IPS-NIHi7 (cell line): ENCODE measurements at regions not wholly inside any gene's neighbourhood (a gene's known extent, or its start where the extent isn't known, plus 50 kb on each side); places are given as distances from the start of the nearest gene placed in this dataset.

ENCODE experiments used
- DNase-seq: peaks from one replicate; pipeline ENCODE4 v3.0.0; 2012; ENCODE audit warnings: mixed read lengths; ENCODE audit errors: extremely low spot score

DNA sequence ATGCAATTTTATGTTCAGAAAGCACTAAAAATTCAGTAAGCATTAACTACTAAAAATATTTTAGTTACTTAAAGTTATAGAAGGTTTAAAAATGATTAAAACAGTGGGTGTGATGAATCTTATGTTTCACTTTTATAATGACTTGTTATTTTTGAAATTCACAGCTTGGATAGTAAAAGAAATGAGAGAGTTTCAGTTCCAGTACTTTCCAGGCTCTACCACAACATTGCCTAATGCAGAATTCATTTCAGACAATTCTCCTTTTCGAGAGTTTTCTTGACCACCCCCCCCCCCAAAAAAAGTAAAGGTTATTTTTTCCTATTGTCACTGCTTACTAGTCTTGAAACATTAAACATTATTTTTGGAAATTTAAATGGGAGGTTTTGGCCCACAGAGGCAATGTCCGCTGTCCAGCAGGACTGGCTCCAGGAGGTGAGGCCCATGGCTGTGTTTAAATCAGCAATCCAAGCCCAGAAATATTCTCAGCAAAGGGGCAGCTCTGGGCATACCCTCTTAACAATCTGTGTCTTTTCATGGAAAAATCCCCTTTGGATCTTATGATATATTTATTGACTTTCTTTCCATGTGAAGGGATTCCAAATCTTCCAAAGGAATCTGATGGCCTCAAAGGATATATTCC is 519.9 kb downstream of the MAFB start:
- no peak for DNase-seq

DNA sequence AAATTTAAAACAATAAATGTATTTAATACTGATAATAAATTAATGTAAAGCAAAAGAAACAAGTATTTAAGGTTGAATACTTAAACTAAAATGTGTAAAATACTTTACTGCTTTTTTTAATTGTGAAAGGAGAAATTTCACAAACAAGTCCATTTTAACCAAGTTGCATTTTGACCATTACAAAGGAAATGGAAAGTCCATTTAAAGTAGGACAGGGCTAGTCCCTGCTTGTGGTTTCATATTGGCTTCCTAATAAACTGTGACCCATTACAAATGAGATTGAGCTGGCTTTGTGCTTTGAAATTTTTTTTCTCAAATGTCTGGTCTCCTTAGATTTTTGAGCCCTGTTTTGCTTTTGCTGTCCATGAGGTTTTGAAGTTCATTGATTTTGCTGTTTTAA is 527.6 kb downstream of the MAFB start:
- no peak for DNase-seq

DNA sequence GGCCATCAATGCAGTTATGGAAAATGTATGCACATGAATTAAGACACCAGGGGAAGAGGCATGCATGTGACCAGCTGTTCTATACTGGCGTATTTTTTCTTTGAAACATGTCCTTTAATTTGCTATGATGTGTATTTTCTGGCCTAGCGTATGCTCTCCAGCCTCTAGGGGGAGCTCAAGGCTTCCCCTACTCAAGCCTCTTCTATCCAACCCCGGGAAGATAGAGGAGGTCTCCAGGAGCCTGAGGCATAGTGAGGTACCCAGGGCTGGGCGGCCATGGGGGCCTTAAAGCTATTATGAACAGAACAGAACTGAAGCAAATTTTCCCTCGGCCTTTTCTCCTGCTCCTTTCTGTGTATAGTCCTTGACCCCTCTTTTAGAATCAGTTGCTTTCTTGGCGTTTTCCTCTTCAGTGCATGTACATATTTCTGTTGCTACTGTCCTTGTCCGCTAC is 528.9 kb downstream of the MAFB start:
- DNase-seq: peak; percentile 77

DNA sequence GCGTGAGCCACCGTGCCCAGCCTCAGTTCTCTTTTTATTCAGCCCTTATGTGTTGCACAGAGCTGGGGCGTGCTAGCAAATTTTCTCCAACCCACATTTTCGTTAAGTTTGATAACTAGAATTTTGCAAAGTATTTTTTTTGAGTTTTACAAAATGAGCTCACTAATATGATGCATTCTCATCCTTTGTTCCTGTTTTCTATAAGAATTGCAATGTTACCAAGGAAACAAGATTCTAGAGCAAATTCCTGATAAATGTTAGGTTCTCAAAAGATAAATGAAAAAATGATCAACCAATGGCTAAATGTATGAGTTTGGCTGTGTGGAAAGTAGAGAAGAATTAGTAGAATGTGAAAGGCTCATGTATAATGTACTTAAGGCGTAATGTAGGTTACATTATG is 529.8 kb downstream of the MAFB start:
- no peak for DNase-seq

DNA sequence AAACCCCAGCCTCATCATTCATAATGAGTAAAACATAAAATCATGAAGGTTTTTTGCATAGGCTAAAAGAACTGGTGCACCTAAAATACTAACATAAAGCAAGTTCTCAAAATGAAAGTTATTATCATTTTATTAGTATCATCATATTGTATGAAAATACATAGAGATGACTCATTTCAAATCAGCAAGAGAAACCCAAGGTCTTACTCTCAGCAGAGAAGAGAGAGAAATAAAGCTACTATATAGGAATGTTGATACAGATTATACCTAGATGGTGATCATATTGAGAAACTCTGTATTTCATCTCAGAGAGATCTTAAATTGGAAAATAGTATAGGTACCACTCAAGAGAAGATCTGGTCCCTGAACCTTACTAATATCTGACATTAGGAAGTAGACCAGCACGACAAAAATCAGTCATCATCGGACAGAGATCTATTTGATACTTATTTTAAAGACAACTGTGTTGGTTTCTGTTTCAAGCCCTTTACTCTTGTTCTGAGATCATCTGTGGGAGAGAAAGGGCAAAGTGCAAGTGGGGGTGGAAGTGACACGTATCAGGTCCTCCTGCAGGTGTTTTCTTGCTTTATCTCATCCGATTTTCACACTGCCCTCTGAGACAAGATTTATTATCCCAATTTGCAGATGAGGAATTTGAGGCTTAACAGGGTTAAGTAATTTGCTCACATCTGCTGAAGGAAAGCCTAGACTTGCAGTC is 532.3 kb downstream of the MAFB start:
- no peak for DNase-seq

DNA sequence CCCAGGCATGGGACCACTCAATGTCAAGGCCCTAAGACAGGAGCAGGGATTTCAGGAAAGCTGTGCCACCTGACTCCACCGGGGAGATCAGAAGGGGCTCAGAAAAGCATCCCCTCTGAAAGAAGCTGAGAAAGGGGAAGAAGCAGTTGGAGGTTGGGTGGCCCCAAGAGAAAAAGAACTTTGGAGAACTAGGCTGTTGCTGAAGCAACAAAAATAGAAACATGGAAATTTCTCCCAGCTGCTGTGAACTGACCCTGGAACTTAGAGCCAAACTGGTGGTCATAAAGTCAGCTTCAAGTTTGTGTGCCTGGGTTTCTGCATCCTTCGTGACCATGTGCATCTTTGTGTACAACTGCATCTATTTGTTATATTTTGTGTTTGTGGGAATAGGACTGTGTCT is 534.5 kb downstream of the MAFB start:
- no peak for DNase-seq

DNA sequence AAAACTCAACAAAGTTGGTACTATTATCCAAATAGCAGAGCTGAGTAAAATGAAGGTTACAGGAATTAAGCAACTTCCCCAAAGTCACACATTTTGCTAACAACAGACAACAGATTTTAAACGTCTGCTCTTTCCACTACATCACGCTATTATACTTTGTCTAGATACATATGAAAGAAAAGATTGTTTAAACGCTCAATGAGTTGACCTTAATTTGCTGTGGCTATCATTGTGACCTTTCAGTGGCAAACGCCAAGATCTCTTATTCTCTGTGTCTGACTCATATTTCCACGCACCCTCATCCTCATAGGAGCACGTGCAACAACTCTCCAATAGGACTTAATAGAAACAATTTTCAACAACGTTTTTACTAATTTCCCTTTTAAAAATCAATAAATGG is 540.1 kb downstream of the MAFB start:
- DNase-seq: no peak

DNA sequence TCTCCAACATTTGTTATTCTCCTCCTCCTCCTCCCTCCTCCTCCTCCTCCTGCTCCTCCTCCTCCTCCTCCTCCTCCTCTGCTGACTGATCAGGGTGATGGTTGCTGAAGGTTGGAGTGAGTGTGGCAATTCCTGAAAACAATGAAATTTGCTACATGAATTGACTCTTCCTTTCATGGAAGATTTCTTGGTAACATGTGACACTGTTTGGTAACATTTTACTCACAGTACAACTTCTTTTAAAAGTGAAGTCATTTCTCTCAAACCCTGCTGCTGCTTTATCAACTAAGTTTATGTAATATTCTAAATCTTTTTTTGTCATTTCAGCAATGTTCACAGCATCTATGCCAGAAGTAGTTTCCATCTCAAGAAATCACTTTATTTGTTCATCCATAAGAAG is 543.0 kb downstream of the MAFB start:
- DNase-seq: no peak

DNA sequence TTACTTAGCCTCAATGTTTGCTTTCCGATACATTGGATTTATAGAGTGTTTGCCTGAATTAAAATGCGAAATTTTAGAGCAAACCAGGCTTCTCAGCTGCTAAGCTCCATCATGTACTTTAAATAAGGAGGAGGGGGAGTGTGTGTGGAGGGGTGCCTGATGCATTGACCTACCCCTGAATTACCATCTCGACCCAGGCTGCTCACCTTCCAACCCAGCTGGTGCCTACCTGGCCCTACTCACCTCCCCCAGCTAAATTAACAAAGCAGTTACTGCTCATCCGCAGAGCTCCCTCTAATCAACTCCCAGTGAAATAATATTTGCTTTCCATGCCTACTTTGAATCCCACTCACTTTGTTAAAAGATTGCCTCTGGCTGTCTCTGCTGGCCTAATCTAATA is 544.5 kb downstream of the MAFB start:
- DNase-seq: no peak

DNA sequence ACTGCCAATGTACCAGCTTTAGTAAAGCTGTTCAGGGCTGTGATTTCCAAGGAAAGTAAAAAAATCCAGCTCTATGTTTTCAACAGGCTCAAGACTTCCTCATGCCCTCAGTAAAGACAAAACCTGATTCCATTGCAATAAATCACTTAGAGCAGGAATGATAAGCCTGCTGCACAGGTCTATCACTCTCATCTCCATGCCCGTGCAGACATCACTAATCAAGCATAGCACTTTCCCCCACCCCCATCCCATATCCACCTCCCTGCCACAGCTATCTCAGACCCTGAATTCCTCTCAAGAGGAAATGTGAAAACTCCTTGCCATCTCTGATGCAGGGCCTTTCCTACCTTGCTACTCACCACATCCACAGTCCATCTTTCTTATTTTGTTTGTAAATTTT is 554.9 kb downstream of the MAFB start:
- DNase-seq: no peak

DNA sequence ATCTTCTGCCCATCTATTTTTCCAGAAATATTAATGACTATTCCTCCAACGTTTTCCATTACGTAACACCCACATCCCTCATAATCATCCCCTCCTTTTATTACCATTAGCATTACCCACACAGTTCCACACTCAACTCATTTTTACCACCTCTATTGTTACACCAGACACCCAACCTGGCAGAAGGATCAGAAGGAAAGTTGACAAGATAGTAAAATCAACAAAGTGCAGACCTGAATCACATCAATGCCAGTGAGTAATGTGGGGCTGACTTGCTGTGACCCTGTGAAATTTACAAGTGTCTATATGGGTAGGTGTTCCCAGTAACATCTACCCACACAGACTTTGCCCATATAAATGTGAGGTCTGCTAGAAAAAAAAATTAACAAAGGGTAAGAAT is 568.2 kb downstream of the MAFB start:
- no peak for DNase-seq

DNA sequence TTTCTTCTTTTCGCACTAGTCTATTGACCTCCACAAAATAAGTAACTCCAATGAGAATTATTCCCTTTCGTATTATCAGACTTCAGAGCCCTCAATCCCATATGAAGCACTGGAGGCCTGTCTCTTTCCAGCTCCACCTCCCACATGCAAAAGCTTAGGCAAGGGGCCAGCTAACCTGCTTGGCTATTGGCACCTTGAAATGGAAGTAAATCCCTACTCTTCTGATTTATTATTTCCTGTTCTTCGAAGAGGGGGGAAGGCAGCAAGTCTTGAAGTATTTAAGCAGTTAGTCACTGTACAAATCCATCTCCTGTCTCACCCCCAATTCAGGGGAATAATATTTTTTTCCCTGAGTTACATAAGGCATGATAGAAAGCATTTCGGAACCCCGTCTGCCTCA is 577.8 kb downstream of the MAFB start:
- no peak for DNase-seq

DNA sequence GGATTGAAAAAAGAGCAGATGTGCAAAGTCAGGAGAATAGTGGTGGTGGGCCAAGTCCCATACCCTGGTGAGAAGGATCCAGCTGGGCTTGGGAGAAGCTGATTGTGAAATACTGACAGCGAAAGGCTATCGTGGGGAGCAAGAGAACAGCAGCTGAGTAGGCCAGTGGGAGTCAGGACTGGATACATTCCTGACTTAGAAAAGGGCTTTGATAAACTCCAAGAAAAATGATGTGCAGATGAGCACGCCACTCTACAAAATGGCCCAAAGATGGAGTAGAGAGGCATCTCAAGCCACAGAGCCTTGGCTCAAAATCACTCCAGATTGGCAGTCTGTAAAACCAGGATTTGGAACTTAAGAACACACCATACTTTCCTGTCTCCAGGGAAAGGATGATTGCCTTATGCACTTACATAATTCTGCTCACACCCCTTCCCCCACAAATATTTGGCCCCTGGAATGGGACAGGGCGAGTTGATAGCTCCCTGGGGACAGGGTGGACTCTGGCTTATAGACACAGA is 578.7 kb downstream of the MAFB start:
- DNase-seq: no peak

DNA sequence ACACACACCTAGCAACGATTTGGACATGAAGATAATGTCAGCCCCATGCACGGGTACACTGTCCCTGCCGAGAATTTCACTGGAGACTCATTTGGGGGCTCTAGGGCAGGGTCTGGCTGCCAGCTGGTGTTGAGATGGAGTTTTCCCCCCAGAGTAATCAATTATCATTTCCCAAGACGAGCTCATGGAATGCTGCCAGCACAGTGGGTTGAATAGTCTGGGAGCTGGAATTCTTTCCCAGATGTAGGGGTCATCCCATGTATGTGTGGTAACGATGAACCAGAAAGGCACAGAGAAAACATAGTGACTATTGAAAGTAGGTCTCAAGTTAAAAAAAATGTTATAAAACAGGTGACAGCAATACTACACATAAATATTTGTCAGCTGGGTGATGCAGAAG is 579.9 kb downstream of the MAFB start:
- no peak for DNase-seq

DNA sequence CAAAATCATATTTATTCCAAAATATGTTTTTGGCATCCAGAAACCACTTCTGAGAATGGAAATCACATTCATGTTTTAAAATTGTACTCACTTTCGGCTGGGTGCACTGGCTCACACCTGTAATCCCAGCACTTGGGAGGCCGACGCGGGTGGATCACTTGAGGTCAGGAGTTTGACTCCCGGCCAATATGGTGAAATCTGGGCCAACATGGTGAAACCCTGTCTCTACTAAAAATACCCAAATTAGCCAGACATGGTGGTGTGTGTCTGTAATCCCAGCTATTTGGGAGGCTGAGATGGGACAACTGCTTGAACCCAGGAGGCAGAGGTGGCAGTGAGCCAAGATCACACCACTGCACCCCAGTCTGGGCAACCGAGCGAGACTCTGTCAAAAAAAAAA is 580.7 kb downstream of the MAFB start:
- DNase-seq: no peak

DNA sequence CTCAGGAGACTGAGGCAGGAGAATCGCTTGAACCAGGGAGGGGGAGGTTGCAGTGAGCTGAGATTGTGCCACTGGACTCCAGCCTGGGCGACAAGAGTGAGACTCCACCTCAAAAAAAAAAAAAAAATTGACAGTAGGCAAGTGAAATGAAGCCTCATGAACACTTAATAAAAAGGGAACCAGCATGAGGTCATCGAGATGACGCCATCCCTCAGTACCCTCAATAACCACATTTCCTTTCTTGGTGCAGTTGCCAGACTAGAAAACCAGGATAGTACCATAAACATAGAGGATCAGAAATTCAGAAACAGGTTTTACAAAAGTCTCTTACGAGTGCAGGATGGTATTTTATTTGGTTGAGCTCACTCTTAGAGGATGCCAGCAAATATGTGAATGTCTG is 584.1 kb downstream of the MAFB start:
- DNase-seq: no peak

DNA sequence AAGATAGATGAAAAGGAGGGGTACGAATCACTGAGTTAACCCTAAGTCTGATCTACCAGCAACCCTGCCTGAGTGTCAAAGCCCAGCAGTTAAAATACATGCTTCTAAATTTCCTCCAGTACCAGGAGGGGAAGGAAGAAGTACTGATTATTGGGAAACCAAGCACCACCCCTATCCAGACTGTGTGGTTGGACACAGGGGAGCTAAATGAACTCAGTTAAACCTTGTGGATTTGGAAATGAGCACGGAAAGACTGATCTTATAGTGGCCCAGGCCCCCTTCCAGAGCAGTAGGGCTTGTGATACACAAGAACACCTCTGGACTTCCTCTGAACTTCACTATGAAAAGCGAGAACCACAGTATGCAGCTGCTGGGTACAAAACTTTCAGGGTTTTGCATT is 585.6 kb downstream of the MAFB start:
- DNase-seq: no peak

DNA sequence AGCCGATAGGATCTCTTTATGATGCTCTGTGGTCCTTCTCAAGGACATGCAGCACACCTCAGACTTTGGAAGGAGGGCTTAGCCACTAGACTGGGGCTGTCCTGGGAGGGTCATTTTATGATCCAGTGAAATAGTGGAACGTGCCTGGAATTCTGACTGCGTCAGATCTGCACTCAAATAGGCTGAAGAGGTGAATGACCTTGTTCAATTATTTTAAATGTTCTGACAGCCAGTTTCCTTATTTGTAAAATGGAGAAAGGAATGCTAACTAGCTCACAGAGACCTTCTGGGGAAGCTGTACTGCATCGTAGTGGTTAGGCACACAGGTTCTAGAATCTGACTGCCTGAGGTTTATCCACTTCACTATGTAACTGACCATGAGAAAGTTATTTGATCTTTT is 587.5 kb downstream of the MAFB start:
- DNase-seq: no peak

DNA sequence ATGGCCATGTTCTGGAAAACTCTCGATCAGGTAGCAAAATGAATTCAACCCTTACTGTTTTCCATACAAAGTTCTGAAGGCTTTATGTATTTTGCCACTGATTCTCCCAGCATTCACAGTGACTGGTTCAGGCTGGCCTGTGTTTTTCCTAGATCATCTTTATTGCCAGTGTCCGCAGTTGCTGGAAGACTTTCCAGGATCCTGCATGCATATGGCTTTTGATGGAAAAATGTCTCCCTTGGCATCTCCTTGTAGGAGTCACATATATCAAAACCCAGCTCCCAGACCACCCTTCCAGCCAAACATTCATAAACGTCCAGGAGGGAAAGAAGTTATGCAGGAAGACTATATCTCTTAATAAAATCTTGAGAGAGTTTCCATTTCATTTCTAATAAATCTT is 588.8 kb downstream of the MAFB start:
- DNase-seq: no peak

DNA sequence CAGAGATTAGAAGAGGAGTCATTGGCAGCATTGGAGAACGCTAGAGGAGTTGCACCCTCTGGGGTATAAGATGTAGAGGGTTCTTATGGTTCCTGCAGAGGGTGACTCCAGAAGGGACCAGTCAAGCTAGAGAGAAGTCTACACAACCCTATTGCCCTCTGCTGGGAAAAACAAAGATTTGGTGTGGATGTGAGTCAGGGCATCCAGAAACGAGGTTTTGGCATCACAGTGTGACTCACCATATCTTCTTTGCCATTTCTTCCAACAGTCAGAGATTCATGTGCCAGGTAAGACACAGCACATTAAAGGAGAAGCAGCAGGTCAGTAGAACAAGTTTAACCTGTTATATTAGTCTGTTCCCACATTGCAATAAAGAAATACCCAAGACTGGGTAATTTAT is 598.8 kb downstream of the MAFB start:
- no peak for DNase-seq

DNA sequence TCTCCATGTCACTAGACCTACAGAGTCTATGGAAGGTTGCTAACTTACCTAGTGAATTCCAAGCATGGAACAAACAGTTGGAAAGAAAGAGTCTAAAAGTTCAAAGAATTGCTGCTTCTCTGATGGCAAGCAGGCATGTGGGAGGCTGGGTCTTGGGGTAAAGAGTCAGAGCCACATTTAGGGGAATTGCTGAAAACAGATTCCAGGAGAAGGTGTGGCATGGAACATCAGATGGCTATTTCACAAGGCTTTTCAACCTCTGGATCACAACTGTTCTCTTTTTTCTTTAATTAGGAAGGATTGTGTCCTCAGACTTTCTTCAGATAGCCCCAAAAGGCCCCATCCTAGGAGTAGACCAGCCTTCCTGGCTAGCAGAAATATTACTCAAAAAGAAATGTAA is 601.5 kb downstream of the MAFB start:
- no peak for DNase-seq

DNA sequence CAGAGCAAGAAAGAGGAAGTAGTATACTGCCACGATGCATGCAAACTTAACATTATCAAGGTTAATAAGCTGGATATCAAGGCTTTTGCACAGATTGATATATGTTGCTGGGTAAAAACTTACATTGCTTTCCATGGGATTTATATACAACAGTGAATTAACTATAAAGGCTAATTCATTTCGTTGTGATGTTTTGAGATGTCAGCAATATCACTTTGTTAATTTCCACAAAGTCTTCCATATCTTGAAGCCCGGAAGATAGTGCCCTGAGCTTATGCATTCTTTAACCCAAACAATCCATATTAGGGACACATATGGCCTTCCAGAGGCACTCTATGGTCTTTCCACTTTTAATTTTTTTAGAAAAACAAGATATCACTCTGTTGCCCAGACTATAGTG is 603.5 kb downstream of the MAFB start:
- no peak for DNase-seq

DNA sequence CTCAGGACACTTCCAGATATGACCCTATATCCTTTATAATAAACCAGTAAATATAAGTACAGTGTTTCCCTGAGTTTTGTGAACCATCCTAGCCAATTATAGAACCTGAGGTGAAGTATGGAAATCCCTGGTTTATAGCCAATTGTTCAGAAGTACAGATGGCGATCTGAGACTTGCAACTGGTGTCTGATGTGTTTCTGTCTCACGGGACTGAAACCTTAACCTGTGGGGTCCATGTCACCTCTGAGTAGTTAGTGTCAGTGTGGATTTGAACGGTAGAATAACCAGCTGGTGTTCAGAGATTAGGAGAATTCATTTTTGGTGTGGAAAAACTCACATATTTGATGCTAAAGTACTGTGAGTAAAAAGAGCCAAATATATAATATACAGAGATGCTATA is 606.6 kb downstream of the MAFB start:
- DNase-seq: no peak

DNA sequence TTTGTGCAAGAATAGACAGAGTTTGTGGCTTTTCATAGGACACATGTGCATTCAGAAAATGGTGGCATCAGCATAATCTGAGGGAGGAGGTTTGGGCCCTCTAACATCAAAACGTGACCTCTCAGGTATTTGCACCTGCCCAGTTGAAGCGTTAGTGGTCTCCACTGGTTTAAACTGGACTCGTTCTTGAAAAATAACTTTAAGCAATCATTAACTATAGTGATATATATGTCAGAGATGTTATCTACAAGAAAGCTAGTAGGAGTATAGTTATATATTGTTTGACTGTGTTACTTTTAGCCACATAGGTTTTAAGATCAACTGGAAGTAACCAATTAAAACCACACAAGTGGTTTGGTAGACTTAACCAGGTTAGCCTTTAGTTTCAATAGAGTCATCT is 607.4 kb downstream of the MAFB start:
- DNase-seq: no peak
